GM23338 (cell line): ENCODE measurements at regions not wholly inside any gene's neighbourhood (a gene's known extent, or its start where the extent isn't known, plus 50 kb on each side); places are given as distances from the start of the nearest gene placed in this dataset.
A peak's percentile ranks its signal among the peaks of the same experiment; 100 is the strongest.

ENCODE experiments used
- ATAC-seq: fragments of 200-7000 bp; cut with Tn5 transposase; 3 replicates; pipeline ENCODE4 v1.9.1; 2020
- DNase-seq: peaks from one replicate; pipeline ENCODE4 v3.0.0-alpha.2; 2015; ENCODE audit warnings: low spot score
- H2AFZ ChIP-seq: fragments of 200-600 bp; sonication (generic); 2 replicates; pipeline ENCODE4 v1.8.0; 2016; ENCODE audit warnings: antibody characterized with exemption, mild to moderate bottlenecking, moderate library complexity
- H3F3A ChIP-seq: fragments of 200-600 bp; sonication (generic); replicated peaks from 2 replicates; pipeline ENCODE4 v1.8.0; 2017; ENCODE audit warnings: antibody characterized with exemption, mixed run types, low read depth
- H3K27ac ChIP-seq: fragments of 200-600 bp; sonication (generic); 2 replicates; pipeline ENCODE4 v1.6.1; 2016; ENCODE audit warnings: low read depth
- H3K27me3 ChIP-seq: fragments of 200-600 bp; sonication (generic); 2 replicates; pipeline ENCODE4 v1.8.0; 2016; ENCODE audit warnings: mild to moderate bottlenecking, mixed run types, moderate library complexity; ENCODE audit not compliant: insufficient read depth
- H3K36me3 ChIP-seq: fragments of 200-600 bp; sonication (generic); 2 replicates; pipeline ENCODE4 v1.8.0; 2016; ENCODE audit warnings: mild to moderate bottlenecking; ENCODE audit not compliant: insufficient read depth
- H3K4me1 ChIP-seq: fragments of 200-600 bp; sonication (generic); 2 replicates; pipeline ENCODE4 v1.8.0; 2016; ENCODE audit warnings: mild to moderate bottlenecking, moderate library complexity; ENCODE audit not compliant: insufficient read depth
- H3K4me2 ChIP-seq: fragments of 200-600 bp; sonication (generic); 2 replicates; pipeline ENCODE4 v1.7.1; 2017; ENCODE audit warnings: mixed run types
- H3K4me3 ChIP-seq: fragments of 200-600 bp; sonication (generic); 2 replicates; pipeline ENCODE4 v1.6.1; 2016; ENCODE audit warnings: mixed run types
- H3K79me2 ChIP-seq: fragments of 200-600 bp; sonication (generic); replicated peaks from 2 replicates; pipeline ENCODE4 v1.8.0; 2017; ENCODE audit warnings: mild to moderate bottlenecking; ENCODE audit not compliant: insufficient read depth
- H3K9me2 ChIP-seq: fragments of 200-600 bp; sonication (generic); 2 replicates; pipeline ENCODE4 v1.8.0; 2017; ENCODE audit not compliant: insufficient read depth
- H4K20me1 ChIP-seq: fragments of 200-600 bp; sonication (generic); replicated peaks from 2 replicates; pipeline ENCODE4 v1.8.0; 2017; ENCODE audit warnings: mild to moderate bottlenecking; ENCODE audit not compliant: insufficient read depth
- H3K27ac Mint-ChIP-seq: 2 replicates; pipeline ENCODE4 v1.8.0; 2020; ENCODE audit warnings: inconsistent platforms, mild to moderate bottlenecking, moderate library complexity, mixed read lengths
- H3K27me3 Mint-ChIP-seq: 3 replicates; pipeline ENCODE4 v1.8.0; 2022; ENCODE audit warnings: low read depth, mild to moderate bottlenecking, moderate library complexity, mixed read lengths, inconsistent platforms; ENCODE audit not compliant: insufficient read depth, poor library complexity
- H3K36me3 Mint-ChIP-seq: 3 replicates; pipeline ENCODE4 v1.8.0; 2021; ENCODE audit warnings: low read depth, mild to moderate bottlenecking, inconsistent platforms, moderate library complexity, mixed read lengths
- H3K4me1 Mint-ChIP-seq: 3 replicates; pipeline ENCODE4 v1.8.0; 2020; ENCODE audit warnings: mild to moderate bottlenecking, inconsistent platforms, mixed read lengths
- H3K4me3 Mint-ChIP-seq: 3 replicates; pipeline ENCODE4 v1.8.0; 2021; ENCODE audit warnings: moderate library complexity, mild to moderate bottlenecking, inconsistent platforms, mixed read lengths
- H3K9me3 Mint-ChIP-seq: 3 replicates; pipeline ENCODE4 v1.8.0; 2020; ENCODE audit warnings: moderate library complexity, mild to moderate bottlenecking, inconsistent platforms, mixed read lengths
- CREB1 ChIP-seq: fragments of 250-450 bp; sonication (Bioruptor Pico); IDR thresholded peaks from 2 replicates; pipeline ENCODE4 v1.5.0; 2020; ENCODE audit warnings: low read depth, mild to moderate bottlenecking, moderate library complexity
- CTCF ChIP-seq, 2 experiments: fragments of 200-600 bp in 1 of 2; sonication (generic) in 1 of 2; conservative IDR thresholded peaks; 2 replicates each; pipeline versions ENCODE4 v1.5.1 to v1.6.1; 2016 to 2017; ENCODE audit warnings: antibody characterized with exemption in 2 of 2, low read depth in 2 of 2, mild to moderate bottlenecking in 2 of 2, moderate library complexity in 1 of 2
- EZH2 ChIP-seq: fragments of 200-600 bp; sonication (generic); IDR thresholded peaks from one replicate; pipeline ENCODE4 v1.8.0; 2017; ENCODE audit warnings: antibody characterized with exemption, mild to moderate bottlenecking, low read depth; ENCODE audit not compliant: unreplicated experiment
- ZNF462 ChIP-seq: fragments of 250-450 bp; sonication (Bioruptor Pico); IDR thresholded peaks from 2 replicates; pipeline ENCODE4 v1.5.0; 2020; ENCODE audit warnings: mild to moderate bottlenecking, moderate library complexity

- no peak for TF ChIP-seq ZNF462 (CRISPR knock-in tag)
These were observed 96.4 kb downstream of the KLF12 start (continued) for GRCh38 chr13:74037762-74038161.

- no peaks in the 10 kb centered on the region for H3K9me3 Mint-ChIP-seq
- H3F3A ChIP-seq = 0 out of 2 replicates have a peak, but pooled peaks cover 4% of the 10 kb centered on the region
- no peaks in the 10 kb centered on the region for H3K36me3 Mint-ChIP-seq
- ATAC-seq (peak; percentile 90), DNase-seq (peak; percentile 94)
- no peaks in the 10 kb centered on the region for H3K27me3 ChIP-seq
- H3K4me3 ChIP-seq = peak overlapping the region; percentile 38
- peak overlapping the region; percentile 59 for H3K4me3 Mint-ChIP-seq
- H3K9me2 ChIP-seq = no peaks in the 10 kb centered on the region
- H3K4me2 ChIP-seq = peak overlapping the region; percentile 63
- H3K27ac ChIP-seq = peak overlapping the region; percentile 93
- H3K4me1 Mint-ChIP-seq = peaks cover 54% of the 10 kb centered on the region
- H3K36me3 ChIP-seq = no peaks in the 10 kb centered on the region
- H3K79me2 ChIP-seq = peaks cover 12% of the 10 kb centered on the region
- peaks cover 13% of the 10 kb centered on the region for H3K4me1 ChIP-seq
- TF ChIP-seq ZNF462 (CRISPR knock-in tag) (peak; percentile 99), CREB1 (CRISPR knock-in tag) (peak; percentile 56), EZH2 (no peak), CTCF (conservative IDR thresholded peaks at IDR 0.05; ENCODE audit: low read depth in 2 of 2) (no peak)
- H2AFZ ChIP-seq = no peak overlapping the region
- no peaks in the 10 kb centered on the region for H4K20me1 ChIP-seq
- H3K27me3 Mint-ChIP-seq = peaks cover 8% of the 10 kb centered on the region
- H3K27ac Mint-ChIP-seq = peak overlapping the region; percentile 99
These were observed 97.8 kb downstream of the KLF12 start for GRCh38 chr13:74036373-74036772.
